Gastrocnemius medialis (tissue), 4 donors: ENCODE measurements at regions not wholly inside any gene's neighbourhood (a gene's known extent, or its start where the extent isn't known, plus 50 kb on each side); places are given as distances from the start of the nearest gene placed in this dataset.
A peak's percentile ranks its signal among the peaks of the same experiment; 100 is the strongest.

Experiments used
- ATAC-seq, 2 donors: fragments of 150-250 bp; one replicate each; pipeline ENCODE4 v1.9.1; 2016
- DNase-seq, 2 donors: peaks; one replicate each; pipeline ENCODE4 v3.0.0-alpha.2; 2019
- H3K27ac ChIP-seq, 4 donors: fragments of 200-600 bp; sonication (generic); 1 replicate in 1 of 4; 2 replicates in 3 of 4; pipeline ENCODE4 v1.5.1; 2016 to 2018; ENCODE audit warnings: mild to moderate bottlenecking in 2 of 4, moderate library complexity in 1 of 4
- H3K27me3 ChIP-seq, 3 donors: fragments of 200-600 bp; sonication (generic) in 2 of 3; 1 replicate in 1 of 3; 2 replicates in 2 of 3; pipeline versions ENCODE4 v1.5.1 to v1.6.0; 2016 to 2019; ENCODE audit warnings: mild to moderate bottlenecking in 1 of 3, moderate library complexity in 1 of 3
- H3K36me3 ChIP-seq, 2 donors: fragments of 200-600 bp; sonication (generic) in 1 of 2; one replicate each; pipeline ENCODE4 v1.5.1; 2017 to 2018
- H3K4me1 ChIP-seq, 2 donors: fragments of 200-600 bp; sonication (generic) in 1 of 2; one replicate each; pipeline ENCODE4 v1.5.1; 2016 to 2017; ENCODE audit warnings: mild to moderate bottlenecking in 2 of 2
- H3K4me3 ChIP-seq, 4 donors: fragments of 200-600 bp; sonication (generic) in 3 of 4; 1 replicate in 1 of 4; 2 replicates in 3 of 4; pipeline ENCODE4 v1.5.1; 2016 to 2019; ENCODE audit warnings: mild to moderate bottlenecking in 2 of 4
- H3K9me3 ChIP-seq, 3 donors: fragments of 200-600 bp; sonication (generic) in 2 of 3; 1 replicate in 1 of 3; 2 replicates in 2 of 3; pipeline ENCODE4 v1.5.1; 2016 to 2019
- POLR2A ChIP-seq, 2 donors: fragments of 450-650 bp; IDR thresholded peaks; one replicate each; pipeline ENCODE4 v1.6.1; 2017; ENCODE audit warnings: antibody characterized with exemption in 2 of 2, mild to moderate bottlenecking in 2 of 2, moderate library complexity in 2 of 2
- in situ Hi-C, 4 donors: fragments of 200-750 bp; cut with MboI; loops; one replicate each; pipeline versions ENCODE4 v1.15.0 to v1.8.0; 2017; ENCODE audit warnings: low sequenced_read_pairs in 4 of 4
- intact Hi-C: fragments of 100-400 bp; cut with DNase I; formaldehyde crosslinking; loops from one replicate; pipeline ENCODE4 v1.15.1; 2023; ENCODE audit warnings: low total_unique reads
- TF ChIP-seq, protein P1 (sequence below), 5 experiments: fragments of 450-650 bp in 3 of 5; fragments of 200-600 bp in 2 of 5; sonication (generic) in 2 of 5; IDR thresholded peaks in 4 of 5; conservative IDR thresholded peaks in 1 of 5; 1 replicate in 4 of 5; 2 replicates in 1 of 5; pipeline ENCODE4 v1.5.1; 2016 to 2019; ENCODE audit warnings: antibody characterized with exemption in 5 of 5, mild to moderate bottlenecking in 3 of 5, moderate library complexity in 3 of 5

DNA sequence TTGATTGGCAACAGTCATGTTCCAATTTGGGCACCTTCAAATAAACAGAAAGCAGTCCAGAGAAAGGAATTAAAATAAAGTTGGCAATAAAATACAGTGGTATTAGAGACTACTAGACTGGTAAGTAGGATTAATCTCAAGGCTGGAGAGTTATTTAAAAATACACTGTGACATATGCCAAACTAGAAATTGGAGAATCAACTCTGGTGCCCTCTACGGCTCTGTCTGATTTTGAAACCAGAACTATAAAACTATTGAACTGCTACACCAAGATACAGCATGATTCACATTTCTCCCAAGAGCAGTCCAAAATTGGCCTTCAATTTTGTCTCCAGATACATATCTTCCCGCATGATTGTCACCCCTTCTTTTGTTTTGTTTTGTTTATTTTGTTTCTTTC is 78.7 kb upstream of the FAM47B start:
- in situ Hi-C loops: no loop called here

DNA sequence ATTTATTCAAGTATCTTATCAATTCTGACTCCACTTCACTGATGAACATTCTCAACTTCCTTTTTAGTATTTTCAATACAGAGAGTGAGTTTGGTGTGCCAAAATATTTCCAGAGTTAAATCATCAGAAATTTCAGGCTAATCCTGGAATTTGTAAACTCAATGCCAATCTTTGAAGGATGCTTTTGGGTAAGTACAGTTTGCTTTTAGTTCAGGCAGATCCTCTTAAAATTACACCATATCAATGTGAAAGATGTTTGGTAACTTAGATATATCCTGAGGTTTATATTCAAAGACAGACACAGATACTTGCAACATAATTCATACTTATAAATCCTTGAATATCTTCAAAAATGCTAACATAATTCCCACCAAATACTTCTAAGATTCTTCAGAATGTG is 76.0 kb upstream of the FAM47B start:
- intact Hi-C loops: no loop called here
- in situ Hi-C loops: no loop called here
- peaks cover 0 to 3% (median 0%) of the 10 kb centered on the region in 3 donors for H3K27me3 ChIP-seq
- H3K4me3 ChIP-seq: no peak overlapping the region
- no peaks in the 10 kb centered on the region for H3K36me3 ChIP-seq
- no peak for DNase-seq
- no peak for ATAC-seq
- no peak for TF ChIP-seq POLR2A (IDR thresholded peaks at IDR 0.05)
- TF ChIP-seq, protein P1, sequence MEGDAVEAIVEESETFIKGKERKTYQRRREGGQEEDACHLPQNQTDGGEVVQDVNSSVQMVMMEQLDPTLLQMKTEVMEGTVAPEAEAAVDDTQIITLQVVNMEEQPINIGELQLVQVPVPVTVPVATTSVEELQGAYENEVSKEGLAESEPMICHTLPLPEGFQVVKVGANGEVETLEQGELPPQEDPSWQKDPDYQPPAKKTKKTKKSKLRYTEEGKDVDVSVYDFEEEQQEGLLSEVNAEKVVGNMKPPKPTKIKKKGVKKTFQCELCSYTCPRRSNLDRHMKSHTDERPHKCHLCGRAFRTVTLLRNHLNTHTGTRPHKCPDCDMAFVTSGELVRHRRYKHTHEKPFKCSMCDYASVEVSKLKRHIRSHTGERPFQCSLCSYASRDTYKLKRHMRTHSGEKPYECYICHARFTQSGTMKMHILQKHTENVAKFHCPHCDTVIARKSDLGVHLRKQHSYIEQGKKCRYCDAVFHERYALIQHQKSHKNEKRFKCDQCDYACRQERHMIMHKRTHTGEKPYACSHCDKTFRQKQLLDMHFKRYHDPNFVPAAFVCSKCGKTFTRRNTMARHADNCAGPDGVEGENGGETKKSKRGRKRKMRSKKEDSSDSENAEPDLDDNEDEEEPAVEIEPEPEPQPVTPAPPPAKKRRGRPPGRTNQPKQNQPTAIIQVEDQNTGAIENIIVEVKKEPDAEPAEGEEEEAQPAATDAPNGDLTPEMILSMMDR (IDR thresholded peaks at IDR 0.05 in 4 of 5, conservative IDR thresholded peaks at IDR 0.05 in 1 of 5): no peak
- no peak overlapping the region for H3K27ac ChIP-seq
- H3K9me3 ChIP-seq: peaks cover 0 to 10% (median 0%) of the 10 kb centered on the region in 3 donors
- H3K4me1 ChIP-seq: peaks cover 0 to 5% of the 10 kb centered on the region in 2 donors

More for the DNA sequence above, 78.7 kb upstream of the FAM47B start:
- no peak for TF ChIP-seq POLR2A (IDR thresholded peaks at IDR 0.05)
- TF ChIP-seq, protein P1 (IDR thresholded peaks at IDR 0.05 in 4 of 5, conservative IDR thresholded peaks at IDR 0.05 in 1 of 5): no peak
- peaks cover 0 to 3% (median 0%) of the 10 kb centered on the region in 3 donors for H3K27me3 ChIP-seq
- intact Hi-C loops: no loop called here
- peaks cover 0 to 5% of the 10 kb centered on the region in 2 donors for H3K4me1 ChIP-seq
- H3K36me3 ChIP-seq: no peaks in the 10 kb centered on the region
- no peaks in the 10 kb centered on the region for H3K9me3 ChIP-seq
- DNase-seq (no peak), ATAC-seq (peak; percentile 63 to 87)
- peak overlapping the region in 1 of 4 donors; percentile 45 for H3K27ac ChIP-seq
- H3K4me3 ChIP-seq: no peak overlapping the region

DNA sequence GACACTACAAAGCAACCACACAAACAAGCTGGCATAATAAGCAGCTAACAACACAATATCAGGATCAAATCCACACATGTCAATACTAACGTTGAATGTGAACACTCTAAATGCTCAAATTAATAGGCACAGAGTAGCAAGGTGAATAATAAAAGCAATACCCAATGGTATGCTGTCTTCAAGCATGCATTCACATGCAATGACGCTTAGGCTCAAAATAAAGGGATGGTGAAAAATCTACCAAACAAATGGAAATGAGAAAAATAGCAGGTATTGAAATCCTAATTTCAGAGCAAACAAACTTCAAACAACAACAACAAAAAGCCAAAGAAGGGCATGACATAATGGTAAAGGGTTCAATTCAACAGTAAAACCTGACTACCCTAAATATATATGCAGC is 74.0 kb upstream of the FAM47B start:
- TF ChIP-seq, protein P1 (IDR thresholded peaks at IDR 0.05 in 4 of 5, conservative IDR thresholded peaks at IDR 0.05 in 1 of 5): no peak
- TF ChIP-seq POLR2A (IDR thresholded peaks at IDR 0.05): no peak
- H3K27ac ChIP-seq: no peak overlapping the region
- ATAC-seq (no peak), DNase-seq (no peak)
- intact Hi-C loops (no loop called here), in situ Hi-C loops (no loop called here)
- no peak overlapping the region for H3K4me3 ChIP-seq
- peaks cover 0 to 10% (median 0%) of the 10 kb centered on the region in 3 donors for H3K9me3 ChIP-seq
- H3K27me3 ChIP-seq: peaks cover 0 to 3% (median 0%) of the 10 kb centered on the region in 3 donors
- no peaks in the 10 kb centered on the region for H3K36me3 ChIP-seq
- peaks cover 0 to 10% of the 10 kb centered on the region in 2 donors for H3K4me1 ChIP-seq

DNA sequence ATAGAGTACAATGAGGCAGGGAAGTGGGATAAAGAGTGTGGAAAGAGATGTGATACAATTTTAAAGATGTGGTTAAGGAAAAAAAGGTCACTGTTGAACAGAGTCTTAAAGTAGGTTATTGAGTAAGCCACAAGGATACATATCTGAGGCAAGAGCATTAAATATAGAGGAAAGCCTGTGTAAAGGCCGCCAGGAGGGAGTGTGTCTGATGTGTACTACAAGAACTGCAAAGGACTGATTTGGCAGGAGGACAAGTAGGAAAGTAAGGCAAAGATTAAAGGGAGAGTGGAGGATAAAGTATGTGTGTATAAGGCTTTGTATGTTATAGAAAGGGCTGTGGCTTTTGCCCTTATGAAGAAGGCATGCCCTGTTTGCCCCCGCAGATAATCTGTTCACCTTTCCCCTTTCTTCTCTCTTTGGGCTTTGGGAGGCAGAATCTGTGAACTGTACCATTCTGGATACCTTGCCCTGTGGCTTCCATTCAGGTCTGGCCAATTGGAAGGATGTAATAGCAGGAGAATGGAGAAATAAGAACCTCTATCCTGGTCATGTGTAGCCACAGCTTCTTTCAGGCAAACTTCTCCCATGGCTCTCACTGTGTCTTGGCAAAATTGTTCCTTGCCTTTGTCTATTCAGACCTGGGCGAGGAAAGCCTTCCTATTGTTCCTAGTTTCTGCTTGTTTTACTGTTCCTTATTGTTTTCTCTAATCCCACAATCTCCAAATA is 68.9 kb upstream of the FAM47B start:
- H3K4me3 ChIP-seq: no peak overlapping the region
- H3K36me3 ChIP-seq: no peaks in the 10 kb centered on the region
- intact Hi-C loops (no loop called here), in situ Hi-C loops (no loop called here)
- H3K9me3 ChIP-seq: peaks cover 0 to 10% (median 0%) of the 10 kb centered on the region in 3 donors
- TF ChIP-seq, protein P1 (IDR thresholded peaks at IDR 0.05 in 4 of 5, conservative IDR thresholded peaks at IDR 0.05 in 1 of 5): no peak
- no peak for TF ChIP-seq POLR2A (IDR thresholded peaks at IDR 0.05)
- ATAC-seq: peak; percentile 53 to 55
- H3K27me3 ChIP-seq: no peaks in the 10 kb centered on the region
- H3K27ac ChIP-seq: peak overlapping the region; percentile 47 to 78 (median 64)
- H3K4me1 ChIP-seq: peaks cover 8 to 17% of the 10 kb centered on the region in 2 donors
- DNase-seq: no peak
